ENCODE measurements at regions not wholly inside any gene's neighbourhood (a gene's known extent, or its start where the extent isn't known, plus 50 kb on each side); places are given as distances from the start of the nearest gene placed in this dataset.

GRCh38 chr11:39220501-39221230 is 2238.8 kb downstream of the LRRC4C start:
- no peaks in the 10 kb centered on the region for H3K36me3 ChIP-seq (ENCODE audit: control insufficient read depth in 2 of 2, insufficient read depth in 2 of 2, low read length in 2 of 2)
- H3K4me1 ChIP-seq (ENCODE audit: control insufficient read depth, insufficient read depth, low read length), result no peaks in the 10 kb centered on the region
- H3K4me3 ChIP-seq (ENCODE audit: low read length in 2 of 2), result no peak overlapping the region
- no peak overlapping the region for H3K9ac ChIP-seq (ENCODE audit: low read length in 2 of 2)
- H3K9me3 ChIP-seq (ENCODE audit: control insufficient read depth in 2 of 2, low read length in 2 of 2), result no peaks in the 10 kb centered on the region
- no peak overlapping the region for H3K27ac ChIP-seq (ENCODE audit: low read length)
- H3K27me3 ChIP-seq (ENCODE audit: control insufficient read depth in 1 of 2, insufficient read depth in 2 of 2, low read length in 2 of 2), result no peaks in the 10 kb centered on the region

- no peak overlapping the region for H3K4me3 ChIP-seq (ENCODE audit: low read length in 2 of 2)
- no peak overlapping the region for H3K9ac ChIP-seq (ENCODE audit: low read length in 2 of 2)
- no peaks in the 10 kb centered on the region for H3K9me3 ChIP-seq (ENCODE audit: control insufficient read depth in 2 of 2, low read length in 2 of 2)
- no peaks in the 10 kb centered on the region for H3K27me3 ChIP-seq (ENCODE audit: control insufficient read depth in 1 of 2, insufficient read depth in 2 of 2, low read length in 2 of 2)
- H3K4me1 ChIP-seq (ENCODE audit: control insufficient read depth, insufficient read depth, low read length), result no peaks in the 10 kb centered on the region
- no peaks in the 10 kb centered on the region for H3K36me3 ChIP-seq (ENCODE audit: control insufficient read depth in 2 of 2, insufficient read depth in 2 of 2, low read length in 2 of 2)
- H3K27ac ChIP-seq (ENCODE audit: low read length), result no peak overlapping the region
These were observed 2239.4 kb downstream of the LRRC4C start for GRCh38 chr11:39220069-39220468.

GRCh38 chr11:39209981-39210380 is 2249.5 kb downstream of the LRRC4C start:
- Histone ChIP-seq H3K4me1 (ENCODE audit: control insufficient read depth, insufficient read depth, low read length) (no peaks in the 10 kb centered on the region), H3K4me3 (ENCODE audit: low read length in 2 of 2) (no peak overlapping the region), H3K9me3 (ENCODE audit: control insufficient read depth in 2 of 2, low read length in 2 of 2) (no peaks in the 10 kb centered on the region), H3K36me3 (ENCODE audit: control insufficient read depth in 2 of 2, insufficient read depth in 2 of 2, low read length in 2 of 2) (no peaks in the 10 kb centered on the region), H3K27me3 (ENCODE audit: control insufficient read depth in 1 of 2, insufficient read depth in 2 of 2, low read length in 2 of 2) (no peaks in the 10 kb centered on the region), H3K9ac (ENCODE audit: low read length in 2 of 2) (no peak overlapping the region), H3K27ac (ENCODE audit: low read length) (no peak overlapping the region)

GRCh38 chr11:39205236-39205995 is 2254.0 kb downstream of the LRRC4C start:
- Histone ChIP-seq H3K4me3 (ENCODE audit: low read length in 2 of 2) (no peak overlapping the region), H3K27me3 (ENCODE audit: control insufficient read depth in 1 of 2, insufficient read depth in 2 of 2, low read length in 2 of 2) (no peaks in the 10 kb centered on the region), H3K4me1 (ENCODE audit: control insufficient read depth, insufficient read depth, low read length) (no peaks in the 10 kb centered on the region), H3K36me3 (ENCODE audit: control insufficient read depth in 2 of 2, insufficient read depth in 2 of 2, low read length in 2 of 2) (no peaks in the 10 kb centered on the region), H3K9me3 (ENCODE audit: control insufficient read depth in 2 of 2, low read length in 2 of 2) (no peaks in the 10 kb centered on the region), H3K27ac (ENCODE audit: low read length) (no peak overlapping the region), H3K9ac (ENCODE audit: low read length in 2 of 2) (no peak overlapping the region)

GRCh38 chr11:39192671-39193070 is 2266.8 kb downstream of the LRRC4C start:
- Histone ChIP-seq H3K4me3 (ENCODE audit: low read length in 2 of 2) (no peak overlapping the region), H3K27me3 (ENCODE audit: control insufficient read depth in 1 of 2, insufficient read depth in 2 of 2, low read length in 2 of 2) (no peaks in the 10 kb centered on the region), H3K9ac (ENCODE audit: low read length in 2 of 2) (no peak overlapping the region), H3K27ac (ENCODE audit: low read length) (no peak overlapping the region), H3K4me1 (ENCODE audit: control insufficient read depth, insufficient read depth, low read length) (no peaks in the 10 kb centered on the region), H3K9me3 (ENCODE audit: control insufficient read depth in 2 of 2, low read length in 2 of 2) (no peaks in the 10 kb centered on the region), H3K36me3 (ENCODE audit: control insufficient read depth in 2 of 2, insufficient read depth in 2 of 2, low read length in 2 of 2) (no peaks in the 10 kb centered on the region)

GRCh38 chr11:39190751-39191150 is 2268.7 kb downstream of the LRRC4C start:
- H3K36me3 ChIP-seq (ENCODE audit: control insufficient read depth in 2 of 2, insufficient read depth in 2 of 2, low read length in 2 of 2), result no peaks in the 10 kb centered on the region
- H3K4me3 ChIP-seq (ENCODE audit: low read length in 2 of 2), result no peak overlapping the region
- no peaks in the 10 kb centered on the region for H3K9me3 ChIP-seq (ENCODE audit: control insufficient read depth in 2 of 2, low read length in 2 of 2)
- H3K27ac ChIP-seq (ENCODE audit: low read length), result no peak overlapping the region
- no peaks in the 10 kb centered on the region for H3K27me3 ChIP-seq (ENCODE audit: control insufficient read depth in 1 of 2, insufficient read depth in 2 of 2, low read length in 2 of 2)
- no peak overlapping the region for H3K9ac ChIP-seq (ENCODE audit: low read length in 2 of 2)
- H3K4me1 ChIP-seq (ENCODE audit: control insufficient read depth, insufficient read depth, low read length), result no peaks in the 10 kb centered on the region

GRCh38 chr11:39177678-39178077 is 2281.8 kb downstream of the LRRC4C start:
- H3K9ac ChIP-seq (ENCODE audit: low read length in 2 of 2), result no peak overlapping the region
- no peak overlapping the region for H3K4me3 ChIP-seq (ENCODE audit: low read length in 2 of 2)
- no peaks in the 10 kb centered on the region for H3K36me3 ChIP-seq (ENCODE audit: control insufficient read depth in 2 of 2, insufficient read depth in 2 of 2, low read length in 2 of 2)
- no peak overlapping the region for H3K27ac ChIP-seq (ENCODE audit: low read length)
- no peaks in the 10 kb centered on the region for H3K27me3 ChIP-seq (ENCODE audit: control insufficient read depth in 1 of 2, insufficient read depth in 2 of 2, low read length in 2 of 2)
- H3K4me1 ChIP-seq (ENCODE audit: control insufficient read depth, insufficient read depth, low read length), result no peaks in the 10 kb centered on the region
- H3K9me3 ChIP-seq (ENCODE audit: control insufficient read depth in 2 of 2, low read length in 2 of 2), result no peaks in the 10 kb centered on the region

GRCh38 chr11:39174965-39175364 is 2284.5 kb downstream of the LRRC4C start:
- no peaks in the 10 kb centered on the region for H3K36me3 ChIP-seq (ENCODE audit: control insufficient read depth in 2 of 2, insufficient read depth in 2 of 2, low read length in 2 of 2)
- H3K4me1 ChIP-seq (ENCODE audit: control insufficient read depth, insufficient read depth, low read length), result no peaks in the 10 kb centered on the region
- no peak overlapping the region for H3K4me3 ChIP-seq (ENCODE audit: low read length in 2 of 2)
- no peaks in the 10 kb centered on the region for H3K9me3 ChIP-seq (ENCODE audit: control insufficient read depth in 2 of 2, low read length in 2 of 2)
- H3K27ac ChIP-seq (ENCODE audit: low read length), result no peak overlapping the region
- H3K27me3 ChIP-seq (ENCODE audit: control insufficient read depth in 1 of 2, insufficient read depth in 2 of 2, low read length in 2 of 2), result no peaks in the 10 kb centered on the region
- no peak overlapping the region for H3K9ac ChIP-seq (ENCODE audit: low read length in 2 of 2)

GRCh38 chr11:39174196-39174595 is 2285.3 kb downstream of the LRRC4C start:
- Histone ChIP-seq H3K36me3 (ENCODE audit: control insufficient read depth in 2 of 2, insufficient read depth in 2 of 2, low read length in 2 of 2) (no peaks in the 10 kb centered on the region), H3K27me3 (ENCODE audit: control insufficient read depth in 1 of 2, insufficient read depth in 2 of 2, low read length in 2 of 2) (no peaks in the 10 kb centered on the region), H3K9ac (ENCODE audit: low read length in 2 of 2) (no peak overlapping the region), H3K9me3 (ENCODE audit: control insufficient read depth in 2 of 2, low read length in 2 of 2) (no peaks in the 10 kb centered on the region), H3K4me1 (ENCODE audit: control insufficient read depth, insufficient read depth, low read length) (no peaks in the 10 kb centered on the region), H3K27ac (ENCODE audit: low read length) (no peak overlapping the region), H3K4me3 (ENCODE audit: low read length in 2 of 2) (no peak overlapping the region)

GRCh38 chr11:39165021-39165420 is 2294.4 kb downstream of the LRRC4C start:
- no peak overlapping the region for H3K4me3 ChIP-seq (ENCODE audit: low read length in 2 of 2)
- no peak overlapping the region for H3K27ac ChIP-seq (ENCODE audit: low read length)
- H3K4me1 ChIP-seq (ENCODE audit: control insufficient read depth, insufficient read depth, low read length), result no peaks in the 10 kb centered on the region
- no peaks in the 10 kb centered on the region for H3K27me3 ChIP-seq (ENCODE audit: control insufficient read depth in 1 of 2, insufficient read depth in 2 of 2, low read length in 2 of 2)
- H3K9ac ChIP-seq (ENCODE audit: low read length in 2 of 2), result no peak overlapping the region
- no peaks in the 10 kb centered on the region for H3K9me3 ChIP-seq (ENCODE audit: control insufficient read depth in 2 of 2, low read length in 2 of 2)
- H3K36me3 ChIP-seq (ENCODE audit: control insufficient read depth in 2 of 2, insufficient read depth in 2 of 2, low read length in 2 of 2), result no peaks in the 10 kb centered on the region

- H3K36me3 ChIP-seq (ENCODE audit: control insufficient read depth in 2 of 2, insufficient read depth in 2 of 2, low read length in 2 of 2), result no peaks in the 10 kb centered on the region
- H3K4me1 ChIP-seq (ENCODE audit: control insufficient read depth, insufficient read depth, low read length), result no peaks in the 10 kb centered on the region
- no peaks in the 10 kb centered on the region for H3K27me3 ChIP-seq (ENCODE audit: control insufficient read depth in 1 of 2, insufficient read depth in 2 of 2, low read length in 2 of 2)
- H3K4me3 ChIP-seq (ENCODE audit: low read length in 2 of 2), result no peak overlapping the region
- no peak overlapping the region for H3K27ac ChIP-seq (ENCODE audit: low read length)
- H3K9ac ChIP-seq (ENCODE audit: low read length in 2 of 2), result no peak overlapping the region
- no peaks in the 10 kb centered on the region for H3K9me3 ChIP-seq (ENCODE audit: control insufficient read depth in 2 of 2, low read length in 2 of 2)
These were observed 2310.2 kb downstream of the LRRC4C start for GRCh38 chr11:39149214-39149613.
